Nephron progenitor cell (in vitro differentiated cells): ENCODE measurements at regions not wholly inside any gene's neighbourhood (a gene's known extent, or its start where the extent isn't known, plus 50 kb on each side); places are given as distances from the start of the nearest gene placed in this dataset.

Experiments
- DNase-seq: peaks from one replicate; pipeline ENCODE4 v3.0.0; 2021
- H3K27ac Mint-ChIP-seq: 2 replicates; pipeline ENCODE4 v1.8.0; 2021; ENCODE audit warnings: mild to moderate bottlenecking, moderate library complexity, mixed read lengths
- H3K27me3 Mint-ChIP-seq: 2 replicates; pipeline ENCODE4 v1.8.0; 2021; ENCODE audit warnings: mild to moderate bottlenecking, low read depth, mixed read lengths; ENCODE audit not compliant: poor library complexity
- H3K36me3 Mint-ChIP-seq: 2 replicates; pipeline ENCODE4 v1.8.0; 2021; ENCODE audit warnings: low read depth, mixed read lengths
- H3K4me1 Mint-ChIP-seq: 2 replicates; pipeline ENCODE4 v1.8.0; 2021; ENCODE audit warnings: mixed read lengths
- H3K4me3 Mint-ChIP-seq: 2 replicates; pipeline ENCODE4 v1.8.0; 2021; ENCODE audit warnings: mild to moderate bottlenecking, moderate library complexity, mixed read lengths
- H3K9me3 Mint-ChIP-seq: 2 replicates; pipeline ENCODE4 v1.8.0; 2021; ENCODE audit warnings: mild to moderate bottlenecking, moderate library complexity, mixed read lengths
- TF ChIP-seq, protein P1 (sequence below): fragments of 200-600 bp; sonication (generic); IDR thresholded peaks from 2 replicates; pipeline ENCODE4 v1.5.0; 2021; ENCODE audit warnings: antibody characterized with exemption

DNA sequence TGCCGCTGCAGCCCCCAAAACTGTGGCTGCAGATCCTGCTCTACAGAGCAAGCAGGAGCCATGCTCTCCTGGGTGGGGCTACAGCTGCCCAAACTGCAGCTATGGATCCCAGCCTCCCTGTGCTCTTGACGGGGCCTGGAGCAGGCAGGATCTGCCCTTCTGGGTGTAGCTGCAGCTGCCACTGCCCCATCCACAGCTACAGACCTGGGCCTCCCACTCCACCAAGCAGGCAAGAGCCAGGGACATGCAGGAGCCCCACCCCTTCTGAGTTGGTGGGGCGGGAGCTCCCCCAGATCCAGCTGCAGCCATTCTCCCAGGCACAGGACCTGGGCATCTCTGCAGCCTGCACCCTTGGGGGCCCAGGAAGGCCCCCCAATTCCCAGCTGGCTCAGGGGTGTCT, 551.2 kb upstream of the CA10 start:
- no peaks in the 10 kb centered on the region for H3K4me1 Mint-ChIP-seq
- no peak overlapping the region for H3K27ac Mint-ChIP-seq
- no peaks in the 10 kb centered on the region for H3K36me3 Mint-ChIP-seq
- TF ChIP-seq, protein P1, sequence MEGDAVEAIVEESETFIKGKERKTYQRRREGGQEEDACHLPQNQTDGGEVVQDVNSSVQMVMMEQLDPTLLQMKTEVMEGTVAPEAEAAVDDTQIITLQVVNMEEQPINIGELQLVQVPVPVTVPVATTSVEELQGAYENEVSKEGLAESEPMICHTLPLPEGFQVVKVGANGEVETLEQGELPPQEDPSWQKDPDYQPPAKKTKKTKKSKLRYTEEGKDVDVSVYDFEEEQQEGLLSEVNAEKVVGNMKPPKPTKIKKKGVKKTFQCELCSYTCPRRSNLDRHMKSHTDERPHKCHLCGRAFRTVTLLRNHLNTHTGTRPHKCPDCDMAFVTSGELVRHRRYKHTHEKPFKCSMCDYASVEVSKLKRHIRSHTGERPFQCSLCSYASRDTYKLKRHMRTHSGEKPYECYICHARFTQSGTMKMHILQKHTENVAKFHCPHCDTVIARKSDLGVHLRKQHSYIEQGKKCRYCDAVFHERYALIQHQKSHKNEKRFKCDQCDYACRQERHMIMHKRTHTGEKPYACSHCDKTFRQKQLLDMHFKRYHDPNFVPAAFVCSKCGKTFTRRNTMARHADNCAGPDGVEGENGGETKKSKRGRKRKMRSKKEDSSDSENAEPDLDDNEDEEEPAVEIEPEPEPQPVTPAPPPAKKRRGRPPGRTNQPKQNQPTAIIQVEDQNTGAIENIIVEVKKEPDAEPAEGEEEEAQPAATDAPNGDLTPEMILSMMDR: no peak
- no peak for DNase-seq
- no peaks in the 10 kb centered on the region for H3K27me3 Mint-ChIP-seq
- H3K4me3 Mint-ChIP-seq: no peak overlapping the region
- no peaks in the 10 kb centered on the region for H3K9me3 Mint-ChIP-seq

DNA sequence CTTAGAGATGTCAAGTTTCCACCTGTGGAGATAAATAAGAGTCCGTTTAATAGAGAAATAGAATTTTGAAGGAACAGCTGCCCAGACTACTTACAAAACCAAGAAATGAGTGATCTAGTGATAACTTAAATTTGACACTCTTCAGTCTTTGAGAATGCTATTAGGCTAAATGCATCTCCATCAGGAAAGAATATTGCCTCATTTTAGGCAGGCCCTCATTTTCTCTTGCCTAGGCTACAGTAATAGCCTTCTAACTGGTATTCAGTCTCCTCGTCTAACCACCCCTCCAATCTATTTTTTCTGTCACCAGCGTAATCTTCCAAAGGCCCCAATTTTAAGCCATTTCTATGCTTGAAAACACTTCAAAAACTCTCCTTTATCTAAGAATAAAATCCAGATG, 537.8 kb upstream of the CA10 start:
- Mint-ChIP-seq H3K27me3 (no peaks in the 10 kb centered on the region), H3K27ac (no peak overlapping the region), H3K36me3 (no peaks in the 10 kb centered on the region), H3K9me3 (no peaks in the 10 kb centered on the region), H3K4me3 (no peak overlapping the region), H3K4me1 (no peaks in the 10 kb centered on the region)
- TF ChIP-seq, protein P1: no peak
- no peak for DNase-seq

DNA sequence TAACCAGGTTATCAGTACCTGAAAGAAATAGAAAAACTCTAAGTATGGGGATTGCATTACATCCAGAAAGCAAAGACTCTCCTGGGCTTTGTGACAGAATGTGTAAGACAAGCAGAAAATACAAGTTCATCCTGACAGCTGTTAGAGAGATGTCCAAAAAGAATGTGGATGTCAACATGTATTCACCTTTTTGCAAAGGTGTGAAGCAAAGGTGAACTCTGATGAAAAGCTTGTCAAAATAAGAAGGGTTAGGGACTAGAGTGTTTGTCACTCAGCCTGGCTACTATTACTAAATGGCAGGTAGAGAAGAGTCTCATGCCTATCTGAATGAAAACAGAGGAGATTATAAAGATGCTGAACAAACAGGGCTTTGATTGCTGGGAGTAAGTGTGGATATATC, 527.6 kb upstream of the CA10 start:
- Mint-ChIP-seq H3K4me3 (no peak overlapping the region), H3K27ac (no peak overlapping the region), H3K36me3 (no peaks in the 10 kb centered on the region), H3K27me3 (no peaks in the 10 kb centered on the region), H3K4me1 (peaks cover 5% of the 10 kb centered on the region), H3K9me3 (peaks cover 4% of the 10 kb centered on the region)
- TF ChIP-seq, protein P1: no peak
- DNase-seq: no peak

DNA sequence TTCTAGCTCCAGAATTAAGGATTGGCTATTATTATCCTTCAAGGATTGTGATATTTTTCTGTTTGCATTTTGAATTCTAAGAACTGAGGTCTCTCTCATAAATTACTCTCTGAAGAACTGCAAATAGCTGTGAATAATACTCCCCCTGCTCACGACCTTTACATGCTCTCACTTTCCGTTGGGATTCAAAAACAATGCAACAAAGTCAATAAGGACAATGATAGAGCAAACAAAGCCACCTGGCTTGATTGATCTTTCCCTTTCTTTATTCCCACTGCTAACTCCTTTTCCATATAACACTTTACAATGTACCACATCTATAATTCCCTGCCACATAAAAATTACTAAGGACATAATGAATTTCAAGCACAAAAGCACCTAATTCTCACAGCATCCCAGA, 523.0 kb upstream of the CA10 start:
- H3K4me3 Mint-ChIP-seq: no peak overlapping the region
- peaks cover 26% of the 10 kb centered on the region for H3K9me3 Mint-ChIP-seq

DNA sequence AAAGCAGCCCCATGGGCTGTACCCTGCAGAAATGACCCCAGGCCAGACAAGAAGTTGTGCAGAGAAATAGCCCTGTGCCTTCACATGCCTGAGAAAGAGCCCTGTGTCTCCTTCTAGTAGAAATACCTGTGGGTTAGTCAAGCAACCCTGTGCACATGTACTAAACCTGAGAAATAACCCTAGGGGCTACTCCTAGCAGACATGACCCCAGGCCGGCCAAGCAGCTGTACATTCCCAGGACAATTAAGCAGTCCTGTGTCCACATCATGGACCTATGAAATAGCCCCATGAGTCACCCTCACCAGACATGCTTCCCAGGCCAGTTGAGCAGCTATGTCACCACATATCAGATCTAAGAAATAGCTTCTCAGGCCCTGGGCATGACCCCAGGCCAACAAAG, 519.7 kb upstream of the CA10 start:
- TF ChIP-seq, protein P1: no peak
- Mint-ChIP-seq H3K4me3 (no peak overlapping the region), H3K27ac (no peak overlapping the region), H3K4me1 (peaks cover 9% of the 10 kb centered on the region), H3K27me3 (no peaks in the 10 kb centered on the region), H3K36me3 (peaks cover 6% of the 10 kb centered on the region), H3K9me3 (peaks cover 26% of the 10 kb centered on the region)
- DNase-seq: no peak

More for the DNA sequence above, 523.0 kb upstream of the CA10 start:
- no peak overlapping the region for H3K27ac Mint-ChIP-seq
- peaks cover 6% of the 10 kb centered on the region for H3K36me3 Mint-ChIP-seq
- TF ChIP-seq, protein P1: no peak
- no peak for DNase-seq
- H3K27me3 Mint-ChIP-seq: no peaks in the 10 kb centered on the region
- peaks cover 9% of the 10 kb centered on the region for H3K4me1 Mint-ChIP-seq

DNA sequence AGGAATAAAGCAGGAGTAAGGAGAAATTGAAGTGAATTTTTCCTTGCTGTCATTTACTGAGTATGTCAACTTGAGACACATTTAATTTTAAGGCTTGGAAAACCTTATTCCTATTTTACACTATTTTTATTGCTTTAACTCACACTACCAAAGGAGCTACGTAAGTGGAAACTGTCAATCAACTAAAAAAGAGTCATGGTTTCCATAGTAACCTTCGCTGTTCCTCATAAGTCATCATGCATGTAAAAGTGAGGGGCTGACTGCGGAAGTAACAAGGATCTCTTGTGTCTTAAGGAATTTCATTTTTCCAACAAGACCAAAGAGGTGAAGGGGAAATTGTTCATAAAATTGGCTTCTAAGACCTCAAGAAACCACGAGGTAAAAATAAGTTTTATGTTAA, 516.2 kb upstream of the CA10 start:
- no peak overlapping the region for H3K27ac Mint-ChIP-seq
- TF ChIP-seq, protein P1: no peak
- peaks cover 6% of the 10 kb centered on the region for H3K36me3 Mint-ChIP-seq
- peaks cover 11% of the 10 kb centered on the region for H3K9me3 Mint-ChIP-seq
- no peak for DNase-seq
- no peaks in the 10 kb centered on the region for H3K4me1 Mint-ChIP-seq
- no peaks in the 10 kb centered on the region for H3K27me3 Mint-ChIP-seq
- H3K4me3 Mint-ChIP-seq: no peak overlapping the region
